Astrocyte (in vitro differentiated cells and primary cell): ENCODE measurements at regions not wholly inside any gene's neighbourhood (a gene's known extent, or its start where the extent isn't known, plus 50 kb on each side); places are given as distances from the start of the nearest gene placed in this dataset.

Experiments used
- CTCF ChIP-seq: IDR thresholded peaks from 2 replicates; pipeline ENCODE4 v1.5.1; 2011; ENCODE audit warnings: low read depth, mild to moderate bottlenecking, inconsistent platforms, low read length, moderate library complexity; ENCODE audit not compliant: insufficient read depth
- EZH2 ChIP-seq: IDR thresholded peaks from 2 replicates; pipeline ENCODE4 v1.6.1; 2012; ENCODE audit warnings: mild to moderate bottlenecking, low read length, inconsistent platforms; ENCODE audit not compliant: insufficient read depth

GRCh38 chr2:8570637-8571036 lies 111.2 kb upstream of the ID2 start:
- TF ChIP-seq CTCF, result no peak
- TF ChIP-seq EZH2, result no peak
